ENCODE measurements at regions not wholly inside any gene's neighbourhood (a gene's known extent, or its start where the extent isn't known, plus 50 kb on each side); places are given as distances from the start of the nearest gene placed in this dataset.

- no peak overlapping the region for H3K27ac Mint-ChIP-seq
- peaks cover 0 to 6% of the 10 kb centered on the region in 2 donors for H3K36me3 Mint-ChIP-seq
- TF ChIP-seq, protein P1, sequence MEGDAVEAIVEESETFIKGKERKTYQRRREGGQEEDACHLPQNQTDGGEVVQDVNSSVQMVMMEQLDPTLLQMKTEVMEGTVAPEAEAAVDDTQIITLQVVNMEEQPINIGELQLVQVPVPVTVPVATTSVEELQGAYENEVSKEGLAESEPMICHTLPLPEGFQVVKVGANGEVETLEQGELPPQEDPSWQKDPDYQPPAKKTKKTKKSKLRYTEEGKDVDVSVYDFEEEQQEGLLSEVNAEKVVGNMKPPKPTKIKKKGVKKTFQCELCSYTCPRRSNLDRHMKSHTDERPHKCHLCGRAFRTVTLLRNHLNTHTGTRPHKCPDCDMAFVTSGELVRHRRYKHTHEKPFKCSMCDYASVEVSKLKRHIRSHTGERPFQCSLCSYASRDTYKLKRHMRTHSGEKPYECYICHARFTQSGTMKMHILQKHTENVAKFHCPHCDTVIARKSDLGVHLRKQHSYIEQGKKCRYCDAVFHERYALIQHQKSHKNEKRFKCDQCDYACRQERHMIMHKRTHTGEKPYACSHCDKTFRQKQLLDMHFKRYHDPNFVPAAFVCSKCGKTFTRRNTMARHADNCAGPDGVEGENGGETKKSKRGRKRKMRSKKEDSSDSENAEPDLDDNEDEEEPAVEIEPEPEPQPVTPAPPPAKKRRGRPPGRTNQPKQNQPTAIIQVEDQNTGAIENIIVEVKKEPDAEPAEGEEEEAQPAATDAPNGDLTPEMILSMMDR (IDR thresholded peaks at IDR 0.05), result no peak
- H3K4me3 Mint-ChIP-seq, result no peak overlapping the region
- no peak for DNase-seq
- Histone ChIP-seq H3K4me2 (replicated peaks; ENCODE audit: extremely low read depth, low read length, poor library complexity, severe bottlenecking) (no peak overlapping the region), H3K27me3 (ENCODE audit: control insufficient read depth in 2 of 2, insufficient read depth in 2 of 2, low read length in 2 of 2) (no peaks in the 10 kb centered on the region), H2AFZ (ENCODE audit: insufficient read depth, low read depth, low read length, poor library complexity, severe bottlenecking) (no peak overlapping the region), H3K9ac (ENCODE audit: insufficient read depth, low read length, poor library complexity, severe bottlenecking) (no peak overlapping the region), H4K20me1 (ENCODE audit: insufficient read depth, low read length) (no peaks in the 10 kb centered on the region), H3K27ac (ENCODE audit: low read depth in 1 of 2, low read length in 2 of 2) (no peak overlapping the region), H3K9me3 (replicated peaks in 1 of 2; ENCODE audit: control insufficient read depth in 1 of 2, insufficient read depth in 1 of 2, low read length in 2 of 2) (no peaks in the 10 kb centered on the region), H3K4me1 (ENCODE audit: control insufficient read depth in 1 of 2, insufficient read depth in 2 of 2, low read length in 2 of 2) (peaks cover 35 to 50% of the 10 kb centered on the region in 2 donors), H3K79me2 (ENCODE audit: insufficient read depth, low read length) (no peaks in the 10 kb centered on the region), H3K36me3 (replicated peaks in 1 of 2; ENCODE audit: control insufficient read depth in 1 of 2, insufficient read depth in 2 of 2, low read length in 2 of 2) (no peaks in the 10 kb centered on the region), H3K4me3 (replicated peaks in 1 of 3; ENCODE audit: low read depth in 2 of 3, low read length in 3 of 3) (no peak overlapping the region)
- H3K4me1 Mint-ChIP-seq, result peaks cover 9% of the 10 kb centered on the region
- peaks cover 0 to 4% (median 0%) of the 10 kb centered on the region in 3 donors for H3K27me3 Mint-ChIP-seq (ENCODE audit: low read depth in 3 of 3)
- intact Hi-C loops (cut with micrococcal nuclease), result loop anchor here in 1 of 2 donors (5.0 kb wide), 1 partner anchor 33 kb away; no protein-coding TSS in a partner anchor
- 100% methylated on average over 2 of the region's 2 CpGs for WGBS (ENCODE audit: insufficient coverage)
- H3K9me3 Mint-ChIP-seq, result peaks cover 0 to 5% (median 0%) of the 10 kb centered on the region in 7 donors
Observed at GRCh38 chr7:106715730-106716129, 54.8 kb upstream of the CCDC71L start.

DNA sequence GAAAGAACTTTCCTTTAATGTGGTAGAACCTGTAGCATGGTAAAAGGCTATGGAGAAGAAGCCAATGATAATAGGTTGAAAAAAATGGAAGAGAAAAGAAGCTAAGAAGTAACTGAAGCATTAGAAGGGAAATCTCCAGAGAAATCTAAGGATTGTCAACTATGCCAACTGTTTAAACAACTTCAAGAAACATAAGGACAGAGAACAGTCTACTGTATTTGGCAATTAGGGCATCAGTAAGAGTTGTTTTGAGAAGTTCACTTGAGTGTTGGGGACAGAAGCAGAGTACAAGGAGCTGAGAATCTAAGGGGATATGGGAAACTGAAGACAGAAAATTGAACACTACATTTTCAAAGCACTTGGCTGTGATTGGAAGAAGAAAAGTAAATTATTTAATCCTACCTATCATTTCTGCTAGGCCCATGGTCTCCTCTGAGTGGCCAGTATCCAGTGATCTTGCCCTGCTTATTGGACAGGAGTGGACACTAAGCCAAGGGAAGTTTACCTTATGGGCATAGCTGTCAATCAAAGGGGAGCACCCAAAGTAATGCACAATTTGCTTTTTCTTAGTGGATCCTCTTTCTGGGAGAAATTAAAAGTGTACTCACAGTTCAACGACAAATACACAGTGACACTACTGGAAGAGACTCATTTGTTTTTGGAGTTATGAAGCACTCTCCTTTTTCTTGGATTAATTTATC, 56.4 kb upstream of the CCDC71L start:
- Mint-ChIP-seq H3K27ac (no peak overlapping the region), H3K9me3 (peaks cover 0 to 5% (median 0%) of the 10 kb centered on the region in 7 donors), H3K36me3 (peaks cover 0 to 7% of the 10 kb centered on the region in 2 donors), H3K4me3 (no peak overlapping the region), H3K27me3 (ENCODE audit: low read depth in 3 of 3) (peaks cover 0 to 4% (median 3%) of the 10 kb centered on the region in 3 donors), H3K4me1 (peaks cover 25% of the 10 kb centered on the region)
- peak overlapping the region; percentile 63 for H3K4me2 ChIP-seq (replicated peaks; ENCODE audit: extremely low read depth, low read length, poor library complexity, severe bottlenecking)
- intact Hi-C loops (cut with micrococcal nuclease), result loop anchor here in 1 of 2 donors (5.0 kb wide), 1 partner anchor 35 kb away; no protein-coding TSS in a partner anchor
- H3K27me3 ChIP-seq (ENCODE audit: control insufficient read depth in 2 of 2, insufficient read depth in 2 of 2, low read length in 2 of 2), result no peaks in the 10 kb centered on the region
- no peak overlapping the region for H2AFZ ChIP-seq (ENCODE audit: insufficient read depth, low read depth, low read length, poor library complexity, severe bottlenecking)
- DNase-seq, result peak in 2 of 3 donors; percentile 15 to 36
- TF ChIP-seq, protein P1 (IDR thresholded peaks at IDR 0.05), result no peak
- peak overlapping the region; percentile 41 for H3K9ac ChIP-seq (ENCODE audit: insufficient read depth, low read length, poor library complexity, severe bottlenecking)
- no peaks in the 10 kb centered on the region for H4K20me1 ChIP-seq (ENCODE audit: insufficient read depth, low read length)
- no peaks in the 10 kb centered on the region for H3K79me2 ChIP-seq (ENCODE audit: insufficient read depth, low read length)
- peak overlapping the region in 1 of 3 experiments; percentile 44 for H3K4me3 ChIP-seq (replicated peaks in 1 of 3; ENCODE audit: low read depth in 2 of 3, low read length in 3 of 3)
- no peaks in the 10 kb centered on the region for H3K9me3 ChIP-seq (replicated peaks in 1 of 2; ENCODE audit: control insufficient read depth in 1 of 2, insufficient read depth in 1 of 2, low read length in 2 of 2)
- H3K36me3 ChIP-seq (replicated peaks in 1 of 2; ENCODE audit: control insufficient read depth in 1 of 2, insufficient read depth in 2 of 2, low read length in 2 of 2), result no peaks in the 10 kb centered on the region
- H3K27ac ChIP-seq (ENCODE audit: low read depth in 1 of 2, low read length in 2 of 2), result peak overlapping the region; percentile 64 to 93
- no CpG with 5 or more reads among the region's 1 CpG for WGBS (ENCODE audit: insufficient coverage)
- H3K4me1 ChIP-seq (ENCODE audit: control insufficient read depth in 1 of 2, insufficient read depth in 2 of 2, low read length in 2 of 2), result peaks cover 52 to 67% of the 10 kb centered on the region in 2 donors
